SJSA1 (cell line): ENCODE measurements at regions not wholly inside any gene's neighbourhood (a gene's known extent, or its start where the extent isn't known, plus 50 kb on each side); places are given as distances from the start of the nearest gene placed in this dataset.

Experiments
- DNase-seq, 2 experiments: peaks; one replicate each; pipeline ENCODE4 v3.0.0-alpha.2; 2015 to 2020; ENCODE audit warnings: low spot score in 2 of 2, low read depth in 1 of 2
- H3K27ac ChIP-seq: fragments of 250-450 bp; sonication (Bioruptor Pico); 2 replicates; pipeline ENCODE4 v1.5.1; 2020; ENCODE audit warnings: mild to moderate bottlenecking, moderate library complexity
- H3K27me3 ChIP-seq: fragments of 250-450 bp; sonication (Bioruptor Pico); replicated peaks from 2 replicates; pipeline ENCODE4 v1.5.1; 2020; ENCODE audit warnings: mild to moderate bottlenecking, moderate library complexity
- H3K36me3 ChIP-seq: fragments of 250-450 bp; sonication (Bioruptor Pico); 2 replicates; pipeline ENCODE4 v1.5.1; 2020; ENCODE audit warnings: mild to moderate bottlenecking
- H3K4me1 ChIP-seq: fragments of 250-450 bp; sonication (Bioruptor Pico); replicated peaks from 2 replicates; pipeline ENCODE4 v1.6.1; 2021; ENCODE audit warnings: mild to moderate bottlenecking
- H3K4me3 ChIP-seq: fragments of 250-450 bp; sonication (Bioruptor Pico); 2 replicates; pipeline ENCODE4 v1.5.1; 2020; ENCODE audit warnings: mild to moderate bottlenecking
- H3K9me3 ChIP-seq: fragments of 250-450 bp; sonication (Bioruptor Pico); replicated peaks from 2 replicates; pipeline ENCODE4 v1.5.1; 2020; ENCODE audit warnings: mild to moderate bottlenecking

GRCh38 chr2:37812941-37813730 is 112.0 kb upstream of the RMDN2 start:
- Histone ChIP-seq H3K27ac (no peak overlapping the region), H3K36me3 (no peaks in the 10 kb centered on the region), H3K9me3 (no peaks in the 10 kb centered on the region), H3K4me3 (no peak overlapping the region), H3K4me1 (peaks cover 17% of the 10 kb centered on the region), H3K27me3 (no peaks in the 10 kb centered on the region)
- no peak for DNase-seq

GRCh38 chr2:37816036-37816435 is 109.1 kb upstream of the RMDN2 start:
- Histone ChIP-seq H3K9me3 (peaks cover 7% of the 10 kb centered on the region; the same call in 1 of the 2 replicates), H3K27ac (no peak overlapping the region), H3K4me3 (no peak overlapping the region), H3K27me3 (no peaks in the 10 kb centered on the region), H3K4me1 (peaks cover 7% of the 10 kb centered on the region; the same call in 1 of the 2 replicates), H3K36me3 (no peaks in the 10 kb centered on the region)
- no peak for DNase-seq

- Histone ChIP-seq H3K36me3 (no peaks in the 10 kb centered on the region), H3K9me3 (peaks cover 8% of the 10 kb centered on the region; the same call in 1 of the 2 replicates), H3K4me3 (no peak overlapping the region), H3K27ac (no peak overlapping the region), H3K27me3 (no peaks in the 10 kb centered on the region), H3K4me1 (peaks cover 7% of the 10 kb centered on the region; the same call in 1 of the 2 replicates)
- no peak for DNase-seq
Observed at GRCh38 chr2:37816686-37817085, 108.4 kb upstream of the RMDN2 start.

- no peaks in the 10 kb centered on the region for H3K36me3 ChIP-seq
- no peak for DNase-seq
- H3K4me1 ChIP-seq = peaks cover 11% of the 10 kb centered on the region; the same call in 1 of the 2 replicates
Observed at GRCh38 chr2:37819186-37819585, 105.9 kb upstream of the RMDN2 start.

GRCh38 chr2:37820471-37820986 is 104.6 kb upstream of the RMDN2 start:
- DNase-seq = no peak

More at GRCh38 chr2:37819186-37819585, 105.9 kb upstream of the RMDN2 start:
- Histone ChIP-seq H3K27me3 (no peaks in the 10 kb centered on the region), H3K4me3 (no peak overlapping the region), H3K9me3 (peaks cover 8% of the 10 kb centered on the region; the same call in 1 of the 2 replicates), H3K27ac (no peak overlapping the region)

GRCh38 chr2:37825586-37825985 is 99.5 kb upstream of the RMDN2 start:
- H3K27me3 ChIP-seq = no peaks in the 10 kb centered on the region
- H3K4me1 ChIP-seq = peaks cover 37% of the 10 kb centered on the region
- peaks cover 3% of the 10 kb centered on the region; the same call in 1 of the 2 replicates for H3K9me3 ChIP-seq
- H3K27ac ChIP-seq = no peak overlapping the region
- DNase-seq = no peak
- H3K4me3 ChIP-seq = no peak overlapping the region
- no peaks in the 10 kb centered on the region for H3K36me3 ChIP-seq

More at GRCh38 chr2:37820471-37820986, 104.6 kb upstream of the RMDN2 start:
- Histone ChIP-seq H3K27ac (no peak overlapping the region), H3K4me3 (no peak overlapping the region), H3K9me3 (peaks cover 8% of the 10 kb centered on the region; the same call in 1 of the 2 replicates), H3K27me3 (no peaks in the 10 kb centered on the region), H3K36me3 (no peaks in the 10 kb centered on the region), H3K4me1 (peaks cover 11% of the 10 kb centered on the region; the same call in 1 of the 2 replicates)

GRCh38 chr2:37826611-37827010 is 98.5 kb upstream of the RMDN2 start:
- no peak overlapping the region for H3K4me3 ChIP-seq
- H3K36me3 ChIP-seq = no peaks in the 10 kb centered on the region
- no peak for DNase-seq
- no peaks in the 10 kb centered on the region for H3K9me3 ChIP-seq
- peaks cover 44% of the 10 kb centered on the region for H3K4me1 ChIP-seq
- H3K27ac ChIP-seq = no peak overlapping the region
- no peaks in the 10 kb centered on the region for H3K27me3 ChIP-seq

GRCh38 chr2:37827455-37827854 is 97.6 kb upstream of the RMDN2 start:
- Histone ChIP-seq H3K4me3 (no peak overlapping the region), H3K9me3 (no peaks in the 10 kb centered on the region), H3K27me3 (no peaks in the 10 kb centered on the region), H3K4me1 (peaks cover 46% of the 10 kb centered on the region), H3K36me3 (no peaks in the 10 kb centered on the region), H3K27ac (no peak overlapping the region)
- no peak for DNase-seq

GRCh38 chr2:37827911-37828511 is 97.1 kb upstream of the RMDN2 start:
- H3K27me3 ChIP-seq = no peaks in the 10 kb centered on the region
- no peaks in the 10 kb centered on the region for H3K36me3 ChIP-seq
- H3K27ac ChIP-seq = peak overlapping the region; percentile 46; the same call in 1 of the 2 replicates
- H3K4me1 ChIP-seq = peaks cover 48% of the 10 kb centered on the region
- H3K4me3 ChIP-seq = no peak overlapping the region
- peak; percentile 66 to 71 for DNase-seq
- H3K9me3 ChIP-seq = no peaks in the 10 kb centered on the region

- H3K4me3 ChIP-seq = no peak overlapping the region
- H3K4me1 ChIP-seq = peaks cover 58% of the 10 kb centered on the region
Observed at GRCh38 chr2:37829202-37829601, 95.9 kb upstream of the RMDN2 start.

GRCh38 chr2:37829616-37830395 is 95.3 kb upstream of the RMDN2 start:
- DNase-seq = no peak
- H3K27ac ChIP-seq = peak overlapping the region; percentile 50
- H3K4me1 ChIP-seq = peaks cover 58% of the 10 kb centered on the region
- no peak overlapping the region for H3K4me3 ChIP-seq
- H3K27me3 ChIP-seq = no peaks in the 10 kb centered on the region
- H3K36me3 ChIP-seq = no peaks in the 10 kb centered on the region
- H3K9me3 ChIP-seq = no peaks in the 10 kb centered on the region

More at GRCh38 chr2:37829202-37829601, 95.9 kb upstream of the RMDN2 start:
- Histone ChIP-seq H3K9me3 (no peaks in the 10 kb centered on the region), H3K27ac (peak overlapping the region; percentile 50), H3K27me3 (no peaks in the 10 kb centered on the region), H3K36me3 (no peaks in the 10 kb centered on the region)
- DNase-seq = peak in 1 of 2 experiments; percentile 42

GRCh38 chr2:37830636-37831035 is 94.5 kb upstream of the RMDN2 start:
- Histone ChIP-seq H3K4me3 (no peak overlapping the region), H3K36me3 (no peaks in the 10 kb centered on the region), H3K27me3 (no peaks in the 10 kb centered on the region), H3K4me1 (peaks cover 58% of the 10 kb centered on the region), H3K27ac (no peak overlapping the region), H3K9me3 (no peaks in the 10 kb centered on the region)
- no peak for DNase-seq

- no peaks in the 10 kb centered on the region for H3K36me3 ChIP-seq
- no peak for DNase-seq
- peaks cover 58% of the 10 kb centered on the region for H3K4me1 ChIP-seq
- H3K9me3 ChIP-seq = no peaks in the 10 kb centered on the region
- H3K4me3 ChIP-seq = no peak overlapping the region
- no peak overlapping the region for H3K27ac ChIP-seq
- no peaks in the 10 kb centered on the region for H3K27me3 ChIP-seq
Observed at GRCh38 chr2:37831081-37831780, 93.9 kb upstream of the RMDN2 start.
